ENCODE measurements at regions not wholly inside any gene's neighbourhood (a gene's known extent, or its start where the extent isn't known, plus 50 kb on each side); places are given as distances from the start of the nearest gene placed in this dataset.
A peak's percentile ranks its signal among the peaks of the same experiment; 100 is the strongest.
"Not testable (repeated sequence)": the region's sequence is repeated elsewhere in the genome, so short reads cannot be mapped to it uniquely, and the experiment has no call there.

- DNase-seq, result not testable (repeated sequence)
Measured at GRCh38 chr1:149700677-149701567, 81.6 kb upstream of the FCGR1A start.

- DNase-seq, result peak; percentile 63
Measured at GRCh38 chr1:149708192-149708853, 74.2 kb upstream of the FCGR1A start.

- DNase-seq, result not testable (repeated sequence)
Measured at GRCh38 chr1:149711651-149712050, 70.8 kb upstream of the FCGR1A start.

- DNase-seq, result peak; percentile 68
Measured at GRCh38 chr1:149712154-149712927, 70.2 kb upstream of the FCGR1A start.

GRCh38 chr1:149713513-149713912, 69.0 kb upstream of the FCGR1A start:
- not testable (repeated sequence) for DNase-seq

- not testable (repeated sequence) for DNase-seq
Measured at GRCh38 chr1:149713952-149714351, 68.5 kb upstream of the FCGR1A start.

- DNase-seq, result not testable (repeated sequence)
Measured at GRCh38 chr1:149724618-149725302, 57.7 kb upstream of the FCGR1A start.

GRCh38 chr1:149726688-149727087, 55.8 kb upstream of the FCGR1A start:
- not testable (repeated sequence) for DNase-seq

- not testable (repeated sequence) for DNase-seq
Measured at GRCh38 chr1:149728598-149728997, 53.9 kb upstream of the FCGR1A start.
